HG02885 (cell line): ENCODE measurements at regions not wholly inside any gene's neighbourhood (a gene's known extent, or its start where the extent isn't known, plus 50 kb on each side); places are given as distances from the start of the nearest gene placed in this dataset.
"Not testable (repeated sequence)": the region's sequence is repeated elsewhere in the genome, so short reads cannot be mapped to it uniquely, and the experiment has no call there.

Source experiments
- ATAC-seq: cut with Tn5 transposase; IDR thresholded peaks from one replicate; pipeline ENCODE4 v1.9.1; 2021; ENCODE audit warnings: mild to moderate bottlenecking; ENCODE audit not compliant: unreplicated experiment, poor library complexity

DNA sequence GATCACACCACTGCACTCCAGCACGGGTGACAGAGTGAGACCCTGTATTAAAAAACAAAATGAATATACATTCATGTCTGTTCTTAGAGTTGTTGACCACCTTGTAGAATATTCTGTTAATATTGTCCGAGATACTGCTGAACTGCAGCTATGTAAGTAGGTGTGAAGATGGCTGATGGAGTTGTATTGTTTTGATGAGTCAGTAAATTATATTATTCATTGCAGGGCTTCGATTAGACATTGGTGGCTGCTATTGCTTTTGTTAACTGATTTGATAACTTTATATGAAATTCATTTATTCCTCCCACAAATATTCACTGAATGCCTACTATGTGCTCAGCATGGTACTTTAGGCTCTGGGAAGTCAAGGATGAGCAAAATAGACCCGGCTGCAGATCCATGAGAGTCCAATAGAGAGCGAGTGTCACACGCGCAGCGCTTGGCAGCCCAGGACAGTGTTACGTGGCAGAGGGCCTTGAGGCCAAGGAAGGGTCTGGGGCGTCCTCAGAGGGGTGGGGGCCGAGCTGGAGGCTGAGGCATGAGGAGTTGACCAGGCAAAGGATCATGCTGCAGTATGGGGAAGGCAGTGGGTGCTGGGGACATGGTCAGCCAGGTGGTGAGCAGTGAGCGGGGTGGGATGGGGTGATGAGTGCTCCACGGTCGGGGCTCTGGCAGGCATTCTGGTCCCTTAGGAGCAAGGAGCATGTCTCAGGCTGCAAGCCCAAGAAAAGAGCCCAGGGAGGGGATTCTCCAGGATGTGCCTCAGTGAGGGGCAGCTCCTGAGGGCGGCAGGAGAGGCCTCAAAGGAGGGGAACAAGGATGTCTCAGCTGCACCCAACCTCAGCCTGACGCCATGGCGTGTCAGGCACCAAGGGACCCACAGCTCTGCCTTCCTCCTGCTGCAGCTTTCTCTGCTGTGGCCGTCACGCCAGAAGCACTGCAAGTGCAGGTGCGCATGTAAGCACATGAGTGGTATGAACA lies 243.5 kb downstream of the GADD45G start:
- ATAC-seq = no peak

GRCh38 chr9:89849096-89849495 lies 244.3 kb downstream of the GADD45G start:
- no peak for ATAC-seq

- ATAC-seq = no peak
Measured at GRCh38 chr9:89850153-89850552, 245.3 kb downstream of the GADD45G start.

DNA sequence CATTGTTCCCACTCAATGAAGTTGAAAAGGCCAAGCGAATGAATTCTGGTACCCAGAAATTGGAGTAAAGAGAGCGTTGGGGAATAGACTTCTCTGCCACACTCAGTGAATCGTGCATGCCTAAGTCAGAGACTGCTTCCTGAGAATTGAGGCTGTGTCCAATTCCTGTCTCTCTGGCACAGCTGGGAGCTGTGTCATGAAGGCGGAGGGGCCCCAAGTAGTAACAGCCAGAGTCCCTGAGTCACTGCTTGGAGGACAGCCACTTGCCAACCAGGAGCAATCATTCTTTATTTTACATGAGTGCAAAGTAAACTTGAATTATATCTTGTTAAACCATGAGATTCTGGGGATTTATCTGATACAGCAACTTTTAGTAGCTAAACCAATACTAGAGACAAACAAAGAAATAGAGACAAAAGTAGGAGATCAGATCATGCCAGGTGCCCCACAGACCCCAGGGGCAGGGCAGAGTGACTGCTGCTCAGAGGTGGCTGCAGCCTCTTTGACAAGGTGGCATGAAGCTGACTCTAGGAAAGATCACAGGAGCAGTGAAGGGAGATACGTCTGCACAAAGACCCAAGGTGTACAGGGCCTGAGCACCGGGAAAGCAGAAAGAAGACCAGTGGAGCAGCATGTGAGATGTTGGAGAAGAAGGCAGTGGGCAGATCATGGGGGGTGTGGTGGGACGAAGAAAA lies 246.0 kb downstream of the GADD45G start:
- no peak for ATAC-seq

- no peak for ATAC-seq
Measured at GRCh38 chr9:89853161-89853560, 248.3 kb downstream of the GADD45G start.

GRCh38 chr9:89853931-89854330 lies 249.1 kb downstream of the GADD45G start:
- ATAC-seq = no peak

DNA sequence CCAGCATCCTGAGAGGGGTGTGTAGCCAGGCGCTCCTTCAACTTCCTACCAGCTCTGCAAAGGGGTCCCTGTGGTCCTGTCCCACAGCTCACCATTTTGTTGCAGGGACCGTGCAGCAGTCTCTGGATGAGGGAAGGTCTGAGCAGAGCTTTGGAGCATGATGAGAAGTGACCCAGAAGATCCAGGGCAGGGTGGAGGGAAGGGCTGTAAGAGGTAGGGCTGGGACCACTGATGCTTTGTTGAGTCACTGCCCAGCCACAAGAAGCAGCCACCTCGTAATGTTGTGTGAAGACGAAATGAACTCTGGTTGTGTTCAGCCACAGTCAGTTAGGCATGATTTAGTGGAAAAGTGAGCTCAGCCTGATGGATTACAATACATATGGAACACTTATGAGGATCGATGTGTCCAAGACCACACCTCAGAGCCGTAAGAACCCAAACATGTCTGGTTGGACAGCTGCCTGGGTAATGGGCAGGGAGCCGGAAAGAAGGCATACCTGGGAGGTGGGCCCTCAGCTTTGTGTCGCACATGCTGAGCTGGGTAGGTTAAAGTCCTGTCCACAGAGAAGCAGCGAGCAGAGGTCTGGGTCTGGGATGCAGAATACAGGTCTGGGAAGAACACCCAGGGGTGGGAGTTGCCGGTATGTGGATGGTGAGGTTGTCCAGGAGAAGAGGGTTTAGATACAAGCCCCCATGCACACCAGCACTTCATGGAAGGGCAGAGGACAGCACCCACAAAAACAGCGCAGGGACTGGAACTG lies 250.1 kb downstream of the GADD45G start:
- no peak for ATAC-seq

- ATAC-seq = not testable (repeated sequence)
Measured at GRCh38 chr9:89856296-89856695, 251.5 kb downstream of the GADD45G start.

DNA sequence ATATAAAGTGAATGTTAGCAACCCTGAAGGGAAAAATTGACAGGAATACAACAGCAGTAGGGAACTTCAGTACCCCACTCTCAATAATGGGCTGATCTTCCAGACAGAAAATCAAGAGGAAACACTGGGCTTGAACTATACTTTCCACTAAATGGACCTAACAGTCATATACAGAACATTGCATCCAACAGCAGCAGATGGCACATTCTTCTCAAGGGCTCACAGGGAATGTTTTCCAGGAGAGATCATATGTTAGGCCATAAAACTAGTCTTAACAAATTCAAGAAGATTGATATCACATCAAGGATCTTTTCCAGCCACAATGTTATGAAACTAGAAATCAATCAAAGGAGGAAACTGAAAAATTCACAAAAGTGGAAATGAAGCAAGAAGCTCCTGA lies 252.1 kb downstream of the GADD45G start:
- ATAC-seq = not testable (repeated sequence)

GRCh38 chr9:89859842-89860241 lies 255.0 kb downstream of the GADD45G start:
- ATAC-seq = not testable (repeated sequence)

DNA sequence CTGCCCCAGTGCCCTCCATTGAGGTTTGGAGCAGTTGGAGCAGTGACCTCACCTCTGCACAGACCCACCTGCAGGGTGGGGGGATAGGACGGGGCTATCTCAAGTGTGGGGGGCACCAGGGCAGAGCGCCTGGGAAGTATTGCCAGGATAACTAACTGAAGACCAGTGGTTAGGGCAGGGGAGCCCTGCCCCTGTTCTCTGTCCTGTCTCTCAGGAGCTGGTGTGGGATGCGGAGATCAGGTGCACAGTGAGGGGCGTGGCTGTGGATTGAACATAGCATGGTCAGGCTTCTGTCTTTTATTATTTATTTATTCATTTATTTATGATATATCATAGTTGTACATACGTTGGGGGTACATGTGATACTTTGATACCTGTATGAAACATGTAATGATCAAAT lies 256.6 kb downstream of the GADD45G start:
- ATAC-seq = not testable (repeated sequence)

- no peak for ATAC-seq
Measured at GRCh38 chr9:89862316-89862715, 257.5 kb downstream of the GADD45G start.

GRCh38 chr9:89863141-89863540 lies 258.3 kb downstream of the GADD45G start:
- no peak for ATAC-seq

DNA sequence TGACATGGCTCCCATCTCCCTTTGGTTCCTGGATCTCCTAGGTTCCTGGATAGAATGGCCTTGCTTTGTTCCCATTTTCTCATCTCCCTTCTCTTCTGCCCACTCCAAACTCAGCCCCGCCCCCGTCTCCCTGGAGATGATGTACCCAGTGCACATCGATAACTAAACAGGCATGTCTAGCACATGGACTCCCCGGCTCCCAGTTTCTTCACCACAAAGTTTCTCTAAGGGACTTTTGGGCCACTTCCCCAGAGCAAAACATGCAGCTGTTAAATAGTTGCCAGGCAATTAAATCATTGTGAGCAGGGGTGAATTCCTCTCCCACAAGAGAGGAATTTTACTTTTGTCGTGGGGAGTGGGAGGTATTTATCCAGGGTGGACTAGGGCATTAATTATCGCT lies 259.0 kb downstream of the GADD45G start:
- ATAC-seq = no peak

DNA sequence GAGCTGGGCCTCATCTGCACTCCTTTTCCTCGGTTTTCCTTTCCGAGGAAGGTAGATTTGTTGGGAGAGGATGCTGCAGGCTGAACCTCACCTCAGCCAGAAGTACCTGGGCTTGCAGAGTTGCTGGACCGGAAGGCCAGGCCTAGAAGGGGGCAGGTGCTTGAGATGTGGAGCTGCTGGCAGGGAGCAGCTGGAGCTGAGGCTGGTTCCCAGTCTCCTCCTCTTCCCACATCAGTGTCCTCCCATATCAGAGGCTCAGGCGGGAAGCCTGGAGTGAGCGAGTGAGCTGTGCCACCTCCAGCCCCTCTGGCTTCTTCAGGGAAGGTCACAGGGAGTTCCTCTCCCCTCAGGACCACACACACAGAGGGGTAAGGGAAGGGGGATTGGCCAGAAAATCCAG lies 259.4 kb downstream of the GADD45G start:
- no peak for ATAC-seq

GRCh38 chr9:89864731-89865130 lies 259.9 kb downstream of the GADD45G start:
- no peak for ATAC-seq

GRCh38 chr9:89865357-89865756 lies 260.5 kb downstream of the GADD45G start:
- ATAC-seq = no peak

GRCh38 chr9:89865981-89866380 lies 261.2 kb downstream of the GADD45G start:
- ATAC-seq = no peak

GRCh38 chr9:89866701-89867100 lies 261.9 kb downstream of the GADD45G start:
- ATAC-seq = no peak

DNA sequence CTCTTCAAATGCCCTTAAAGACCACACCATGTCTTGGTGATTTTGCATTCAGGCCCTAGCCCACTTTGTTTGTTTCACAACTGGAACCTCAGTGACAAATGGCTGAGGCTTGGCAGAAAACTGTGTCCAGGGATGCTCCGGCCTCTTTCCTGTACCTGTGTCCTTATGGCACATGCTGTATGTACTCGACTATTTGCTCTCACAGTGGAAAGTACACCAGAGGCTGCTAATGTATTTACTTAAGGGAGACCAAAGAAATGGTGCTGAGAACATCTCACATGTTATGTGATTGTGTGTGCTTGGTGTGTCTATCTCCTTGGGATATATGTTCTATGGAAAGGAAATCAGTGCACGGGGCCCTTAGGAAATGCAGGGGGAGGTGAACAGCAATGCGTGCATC lies 263.3 kb downstream of the GADD45G start:
- no peak for ATAC-seq
